ENCODE measurements at regions not wholly inside any gene's neighbourhood (a gene's known extent, or its start where the extent isn't known, plus 50 kb on each side); places are given as distances from the start of the nearest gene placed in this dataset.
"Not testable (repeated sequence)": the region's sequence is repeated elsewhere in the genome, so short reads cannot be mapped to it uniquely, and the experiment has no call there.

GRCh38 chr18:60021556-60021955 is 121.8 kb downstream of the PMAIP1 start:
- no peak for DNase-seq (ENCODE audit: low spot score)
- in situ Hi-C loops (cut with MboI; ENCODE audit: low sequenced_read_pairs, unreplicated experiment): no loop called here
- TF ChIP-seq CTCF (IDR thresholded peaks at IDR 0.05; ENCODE audit: borderline replicate concordance, control extremely low read depth, extremely low read depth, insufficient read depth, missing control alignments): no peak

- no peak for DNase-seq (ENCODE audit: low spot score)
- in situ Hi-C loops (cut with MboI; ENCODE audit: low sequenced_read_pairs, unreplicated experiment): no loop called here
- TF ChIP-seq CTCF (IDR thresholded peaks at IDR 0.05; ENCODE audit: borderline replicate concordance, control extremely low read depth, extremely low read depth, insufficient read depth, missing control alignments): no peak
Observed at GRCh38 chr18:60020107-60020925, 120.5 kb downstream of the PMAIP1 start.

GRCh38 chr18:60019463-60019840 is 119.7 kb downstream of the PMAIP1 start:
- in situ Hi-C loops (cut with MboI; ENCODE audit: low sequenced_read_pairs, unreplicated experiment): no loop called here
- TF ChIP-seq CTCF (IDR thresholded peaks at IDR 0.05; ENCODE audit: borderline replicate concordance, control extremely low read depth, extremely low read depth, insufficient read depth, missing control alignments): no peak
- no peak for DNase-seq (ENCODE audit: low spot score)

- TF ChIP-seq CTCF (IDR thresholded peaks at IDR 0.05; ENCODE audit: borderline replicate concordance, control extremely low read depth, extremely low read depth, insufficient read depth, missing control alignments): no peak
- no peak for DNase-seq (ENCODE audit: low spot score)
- in situ Hi-C loops (cut with MboI; ENCODE audit: low sequenced_read_pairs, unreplicated experiment): no loop called here
Observed at GRCh38 chr18:60018618-60019462, 119.0 kb downstream of the PMAIP1 start.

- DNase-seq (ENCODE audit: low spot score); in situ Hi-C loops (cut with MboI; ENCODE audit: low sequenced_read_pairs, unreplicated experiment): not testable (repeated sequence)
Observed at GRCh38 chr18:60018134-60018533, 118.3 kb downstream of the PMAIP1 start.

- TF ChIP-seq CTCF (IDR thresholded peaks at IDR 0.05; ENCODE audit: borderline replicate concordance, control extremely low read depth, extremely low read depth, insufficient read depth, missing control alignments): no peak
- no peak for DNase-seq (ENCODE audit: low spot score)
- in situ Hi-C loops (cut with MboI; ENCODE audit: low sequenced_read_pairs, unreplicated experiment): no loop called here
Observed at GRCh38 chr18:60017371-60017770, 117.6 kb downstream of the PMAIP1 start.

GRCh38 chr18:60015826-60016225 is 116.0 kb downstream of the PMAIP1 start:
- DNase-seq (ENCODE audit: low spot score); in situ Hi-C loops (cut with MboI; ENCODE audit: low sequenced_read_pairs, unreplicated experiment): not testable (repeated sequence)

GRCh38 chr18:60013148-60013547 is 113.4 kb downstream of the PMAIP1 start:
- DNase-seq (ENCODE audit: low spot score); in situ Hi-C loops (cut with MboI; ENCODE audit: low sequenced_read_pairs, unreplicated experiment): not testable (repeated sequence)

Data from GM13976 (cell line).